MCF 10A (cell line): ENCODE measurements at regions not wholly inside any gene's neighbourhood (a gene's known extent, or its start where the extent isn't known, plus 50 kb on each side); places are given as distances from the start of the nearest gene placed in this dataset.

ENCODE experiments used
- BruUV-seq: library from RNA; stranded (reverse); fragments of 400-500 nt; replicated peaks from 2 replicates; lab custom pipeline; 2021; lab: Mats Ljungman, UMichigan
- CTCF ChIA-PET: fragments of 300-600 bp; sonication (Branson Sonifier 250); formaldehyde crosslinking; extraction: SDS; loops from one replicate; lab custom pipeline; 2021; ENCODE audit warnings: antibody characterized with exemption, inconsistent platforms; lab: Yijun Ruan, JAX
- POLR2A ChIA-PET: fragments of 300-600, 350-650 bp; sonication (Branson Sonifier 250); formaldehyde crosslinking; extraction: SDS; loops from one replicate; lab custom pipeline; 2020; ENCODE audit warnings: antibody characterized with exemption, inconsistent platforms; lab: Yijun Ruan, JAX
- DNase-seq: peaks from one replicate; pipeline ENCODE4 v3.0.0-alpha.2; 2018; ENCODE audit not compliant: unreplicated experiment
- H3K27ac Mint-ChIP-seq: one replicate; pipeline ENCODE4 v1.8.0; 2022; ENCODE audit warnings: mild to moderate bottlenecking, low read depth, mixed read lengths; ENCODE audit not compliant: unreplicated experiment
- H3K27me3 Mint-ChIP-seq: one replicate; pipeline ENCODE4 v1.8.0; 2022; ENCODE audit warnings: mixed read lengths; ENCODE audit not compliant: insufficient read depth, unreplicated experiment
- H3K36me3 Mint-ChIP-seq: one replicate; pipeline ENCODE4 v1.8.0; 2022; ENCODE audit warnings: mild to moderate bottlenecking, moderate library complexity, mixed read lengths; ENCODE audit not compliant: insufficient read depth, unreplicated experiment
- H3K4me1 Mint-ChIP-seq: one replicate; pipeline ENCODE4 v1.8.0; 2022; ENCODE audit warnings: mixed read lengths; ENCODE audit not compliant: insufficient read depth, unreplicated experiment
- H3K4me3 Mint-ChIP-seq: one replicate; pipeline ENCODE4 v1.8.0; 2022; ENCODE audit warnings: mild to moderate bottlenecking, moderate library complexity, mixed read lengths; ENCODE audit not compliant: unreplicated experiment
- H3K9me3 Mint-ChIP-seq: one replicate; pipeline ENCODE4 v1.8.0; 2022; ENCODE audit warnings: mixed read lengths; ENCODE audit not compliant: unreplicated experiment
- CTCF ChIP-seq: fragments of 200-600 bp; IDR thresholded peaks from one replicate; pipeline ENCODE4 v1.8.0; 2022; ENCODE audit warnings: antibody characterized with exemption, mild to moderate bottlenecking; ENCODE audit not compliant: unreplicated experiment
- intact Hi-C: fragments of 100-400 bp; cut with micrococcal nuclease; formaldehyde crosslinking; loops from 2 replicates; pipeline ENCODE4 v1.14.1; 2022

- DNase-seq: peak; percentile 74
- ChIA-PET POLR2A (interaction anchor here (0.6 kb wide), 1 partner anchor 238 kb away, joined by 5 read pairs; no protein-coding TSS in a partner anchor), CTCF (interaction anchor here (0.6 to 2.3 kb wide), 9 partner anchors 12 to 1155 kb away, joined by 3 to 21 read pairs (median 3); no protein-coding TSS in a partner anchor)
- H3K27ac Mint-ChIP-seq: no peak overlapping the region
- no peaks in the 10 kb centered on the region for H3K9me3 Mint-ChIP-seq
- intact Hi-C loops: loop anchor here (1.0 kb wide), 3 partner anchors 38 to 344 kb away; no protein-coding TSS in a partner anchor
- H3K27me3 Mint-ChIP-seq: peaks cover 39% of the 10 kb centered on the region
- H3K4me1 Mint-ChIP-seq: no peaks in the 10 kb centered on the region
- BruUV-seq: no TSS peak
- H3K36me3 Mint-ChIP-seq: no peaks in the 10 kb centered on the region
- peak; percentile 78 for TF ChIP-seq CTCF
- H3K4me3 Mint-ChIP-seq: no peak overlapping the region
Measured at GRCh38 chr13:62357887-62358645, 942.4 kb upstream of the PCDH20 start.

GRCh38 chr13:62356977-62357376, 941.3 kb upstream of the PCDH20 start:
- no TSS peak for BruUV-seq
- POLR2A ChIA-PET: no interaction called here
- no peaks in the 10 kb centered on the region for H3K4me1 Mint-ChIP-seq
- H3K9me3 Mint-ChIP-seq: no peaks in the 10 kb centered on the region
- intact Hi-C loops: no loop called here
- H3K36me3 Mint-ChIP-seq: no peaks in the 10 kb centered on the region
- peaks cover 38% of the 10 kb centered on the region for H3K27me3 Mint-ChIP-seq
- no peak overlapping the region for H3K27ac Mint-ChIP-seq
- H3K4me3 Mint-ChIP-seq: no peak overlapping the region
- CTCF ChIA-PET: interaction anchor here (0.5 to 2.3 kb wide), 5 partner anchors 83 to 1156 kb away, joined by 3 to 21 read pairs (median 3); no protein-coding TSS in a partner anchor
- DNase-seq: no peak
- TF ChIP-seq CTCF: no peak

- no peak overlapping the region for H3K27ac Mint-ChIP-seq
- no TSS peak for BruUV-seq
Measured at GRCh38 chr13:62337109-62337880, 921.6 kb upstream of the PCDH20 start.

More at GRCh38 chr13:62337109-62337880, 921.6 kb upstream of the PCDH20 start:
- no peak for TF ChIP-seq CTCF
- POLR2A ChIA-PET: no interaction called here
- DNase-seq: no peak
- CTCF ChIA-PET: no interaction called here
- intact Hi-C loops: no loop called here
- H3K27me3 Mint-ChIP-seq: no peaks in the 10 kb centered on the region
- H3K9me3 Mint-ChIP-seq: no peaks in the 10 kb centered on the region
- H3K4me1 Mint-ChIP-seq: no peaks in the 10 kb centered on the region
- no peak overlapping the region for H3K4me3 Mint-ChIP-seq
- H3K36me3 Mint-ChIP-seq: no peaks in the 10 kb centered on the region
